Stimulated activated CD4-positive, alpha-beta T cell treated with anti-CD3 and anti-CD28 coated beads, Interleukin-12 subunit alpha, Interleukin-12 subunit beta, amount 100 ng/mL, for 4 hours (primary cell): ENCODE measurements at regions not wholly inside any gene's neighbourhood (a gene's known extent, or its start where the extent isn't known, plus 50 kb on each side); places are given as distances from the start of the nearest gene placed in this dataset.
"Not testable (repeated sequence)": the region's sequence is repeated elsewhere in the genome, so short reads cannot be mapped to it uniquely, and the experiment has no call there.

Experiments
- DNase-seq: peaks from one replicate; pipeline ENCODE4 v3.0.0-alpha.2; 2020

DNA sequence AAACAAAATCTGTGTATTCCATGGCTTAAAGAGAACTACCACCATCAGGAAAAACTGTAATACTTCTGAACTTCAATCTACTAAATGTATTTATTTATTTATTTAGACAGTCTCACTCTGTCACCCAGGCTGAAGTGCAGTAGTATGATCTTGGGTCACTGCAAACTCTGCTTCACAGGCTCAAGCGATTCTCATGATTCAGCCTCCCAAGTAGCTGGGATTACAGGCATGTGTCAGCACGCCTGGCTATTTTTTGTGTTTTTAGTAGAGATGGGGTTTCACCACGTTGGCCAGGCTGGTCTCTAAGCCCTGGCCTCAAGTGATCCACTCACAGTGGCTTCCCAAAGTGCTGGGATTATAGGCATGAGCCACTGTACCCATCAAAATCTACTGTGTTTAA, 202.3 kb upstream of the POU1F1 start:
- no peak for DNase-seq

DNA sequence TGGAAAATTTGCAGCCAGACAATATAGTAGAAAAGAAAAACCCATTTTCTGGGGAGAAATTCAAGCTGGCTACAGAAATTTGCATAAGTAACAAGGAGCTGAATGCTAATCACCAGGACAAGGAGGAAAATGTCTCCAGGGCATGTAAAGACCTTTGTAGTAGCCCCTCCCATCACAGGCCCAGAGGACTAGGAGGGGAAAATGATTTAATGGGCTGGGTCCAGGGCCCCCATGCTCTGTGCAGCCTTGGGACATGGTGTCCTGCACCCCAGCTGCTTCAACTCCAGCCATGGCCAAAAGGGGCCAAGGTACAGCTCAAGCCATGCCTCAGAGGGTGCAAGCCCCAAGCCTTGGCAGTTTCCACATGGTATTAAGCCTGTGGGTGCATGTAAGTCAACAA, 197.6 kb upstream of the POU1F1 start:
- DNase-seq, result no peak

DNA sequence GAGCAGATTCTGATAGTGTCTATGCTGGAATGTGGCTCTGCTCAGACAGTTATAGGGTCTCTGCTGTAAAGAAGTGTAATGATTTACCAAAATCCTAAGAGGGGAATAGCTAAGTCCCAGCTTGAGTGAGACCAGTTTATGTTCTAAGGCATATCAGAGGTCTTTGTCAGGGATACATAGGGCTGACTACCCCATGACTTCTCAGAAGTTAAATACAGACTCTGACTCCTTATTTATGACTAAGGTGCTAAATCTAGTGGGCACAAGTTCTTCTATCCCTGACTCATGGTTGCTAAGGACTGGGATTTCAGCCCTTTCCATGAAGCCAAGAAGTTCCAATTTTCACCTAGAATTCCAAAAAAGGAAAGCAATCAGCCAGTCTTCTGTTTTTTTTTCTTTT, 192.6 kb upstream of the POU1F1 start:
- no peak for DNase-seq

DNA sequence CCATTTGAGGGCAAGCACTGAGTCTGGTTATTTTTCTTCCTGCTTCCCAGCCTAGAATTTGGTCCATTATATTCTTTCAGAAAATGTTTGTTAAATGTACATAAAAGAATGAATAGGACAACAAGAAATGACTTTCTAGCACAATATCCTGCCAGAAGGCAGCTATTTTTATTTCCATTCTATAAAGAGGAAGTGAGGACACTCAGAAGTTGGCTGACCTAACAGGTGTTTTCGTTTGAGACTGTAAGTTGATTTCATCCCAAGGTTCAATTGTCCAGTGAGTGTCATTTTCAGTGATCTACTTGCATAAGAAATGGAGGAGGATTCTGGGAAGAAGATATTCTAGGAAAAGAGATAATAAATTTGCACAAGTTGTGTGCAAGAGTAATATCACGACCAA, 191.9 kb upstream of the POU1F1 start:
- DNase-seq, result no peak

DNA sequence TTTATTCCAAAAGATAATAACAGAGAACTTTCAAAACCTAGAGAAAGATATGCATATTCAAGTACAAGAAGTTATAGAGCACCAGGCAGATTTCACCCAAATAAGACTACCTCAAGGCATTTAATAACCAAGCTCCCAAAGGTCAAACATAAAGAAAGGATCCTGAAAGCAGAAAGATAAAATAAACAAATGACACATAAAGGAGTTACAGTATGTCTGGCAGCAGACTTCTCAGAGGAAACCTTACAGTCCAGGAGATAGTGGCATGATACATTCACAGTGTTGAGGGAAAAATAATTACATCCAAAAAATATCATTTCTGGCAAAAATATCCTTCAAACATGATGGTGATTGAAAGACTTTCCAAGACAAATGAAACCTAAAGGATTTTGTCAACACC, 185.8 kb upstream of the POU1F1 start:
- DNase-seq, result no peak

DNA sequence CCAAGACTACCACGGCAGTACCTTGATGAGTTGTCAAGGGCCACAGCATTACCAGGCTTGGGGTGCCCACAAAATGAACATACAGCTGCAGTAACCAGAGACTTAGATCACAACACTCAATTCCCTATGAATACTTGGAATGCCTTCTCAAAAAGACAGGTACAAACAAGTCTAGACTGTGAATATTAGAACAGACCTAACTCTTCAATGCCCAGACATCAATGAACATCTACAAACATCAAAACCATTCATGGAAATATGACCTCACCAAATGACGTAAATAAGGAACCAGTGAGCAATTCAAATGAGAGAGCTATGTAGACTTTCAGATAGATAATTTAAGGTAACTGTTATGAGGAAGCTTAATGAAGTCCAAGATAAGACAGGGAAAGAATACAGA, 185.1 kb upstream of the POU1F1 start:
- DNase-seq, result no peak

- no peak for DNase-seq
These were observed 184.7 kb upstream of the POU1F1 start for GRCh38 chr3:87461036-87461435.

DNA sequence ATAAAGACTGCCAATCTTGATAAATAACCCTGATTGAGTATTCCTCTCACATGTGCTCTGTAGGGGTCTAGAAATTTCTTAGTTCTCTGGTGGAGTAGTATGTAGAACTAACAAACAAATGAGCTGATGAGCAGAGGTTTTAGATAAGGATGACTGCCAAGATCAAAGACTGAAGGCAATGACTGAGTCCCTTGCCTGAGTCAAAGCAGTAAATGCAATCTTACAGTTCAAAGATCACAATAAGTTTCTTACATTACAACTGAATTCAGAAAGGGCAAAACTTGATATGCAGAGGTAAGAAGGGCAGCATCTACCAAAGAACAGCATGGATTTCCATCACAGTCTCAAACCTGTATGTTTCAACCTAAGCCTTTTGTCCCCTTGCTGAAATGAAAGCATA, 172.2 kb upstream of the POU1F1 start:
- no peak for DNase-seq

- no peak for DNase-seq
These were observed 170.5 kb upstream of the POU1F1 start for GRCh38 chr3:87446849-87447387.

- DNase-seq, result no peak
These were observed 166.1 kb upstream of the POU1F1 start for GRCh38 chr3:87442470-87442869.

- DNase-seq, result no peak
These were observed 161.4 kb upstream of the POU1F1 start for GRCh38 chr3:87437765-87438164.

- no peak for DNase-seq
These were observed 160.6 kb upstream of the POU1F1 start for GRCh38 chr3:87436781-87437543.

DNA sequence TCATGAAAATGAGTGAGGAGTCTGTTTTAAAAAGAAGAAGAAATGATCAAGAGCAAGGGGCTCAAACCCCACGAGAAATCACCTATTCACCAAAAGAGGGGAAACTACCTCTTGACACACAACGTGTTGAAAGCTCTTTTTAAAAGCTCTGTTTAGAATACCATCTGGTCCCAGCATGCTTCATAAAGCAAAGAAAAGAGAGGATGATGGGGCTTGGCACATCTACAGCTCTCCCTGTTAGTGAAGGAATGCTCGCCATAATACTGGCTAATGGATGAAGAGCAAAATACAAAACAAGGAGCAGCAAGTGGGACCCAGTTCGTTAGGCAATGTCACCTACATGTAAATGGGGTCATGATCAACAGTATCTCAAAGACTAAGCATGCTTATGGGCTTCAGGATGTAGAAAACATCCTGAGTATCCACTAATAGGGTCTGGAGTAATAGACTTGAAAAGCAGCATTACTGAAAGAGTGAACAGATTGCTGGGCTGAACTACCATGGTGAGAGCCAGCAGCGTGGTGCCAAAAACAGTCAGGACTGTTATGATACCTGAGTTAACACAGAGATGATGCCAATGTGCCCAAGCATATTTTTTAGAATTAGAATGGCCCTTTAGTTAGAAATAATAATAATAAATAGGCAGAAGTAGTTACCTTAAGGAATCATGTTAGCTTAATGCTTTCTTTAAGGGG, 159.7 kb upstream of the POU1F1 start:
- no peak for DNase-seq

GRCh38 chr3:87433445-87433844, 157.1 kb upstream of the POU1F1 start:
- DNase-seq, result not testable (repeated sequence)

GRCh38 chr3:87426918-87427317, 150.5 kb upstream of the POU1F1 start:
- DNase-seq, result no peak

DNA sequence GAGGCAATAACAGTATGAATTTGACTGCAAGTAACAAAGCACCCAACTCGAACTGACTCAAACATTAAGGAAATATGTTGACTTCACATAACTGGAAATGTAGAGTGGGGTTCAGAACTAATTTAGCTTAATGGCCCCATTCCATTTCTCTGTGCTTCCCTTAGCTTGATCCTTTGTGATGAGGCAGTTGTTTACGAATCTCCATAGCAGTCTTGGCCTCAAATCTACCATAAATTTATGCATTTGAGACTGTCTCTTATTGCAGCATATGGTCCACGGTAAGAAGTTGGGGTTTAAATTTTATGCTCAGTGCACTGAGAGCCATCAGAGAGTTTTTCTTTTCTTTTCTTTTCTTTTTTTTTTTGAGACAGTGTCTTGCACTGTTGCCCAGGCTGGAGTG, 148.7 kb upstream of the POU1F1 start:
- DNase-seq, result no peak

- DNase-seq, result no peak
These were observed 147.0 kb upstream of the POU1F1 start for GRCh38 chr3:87423336-87423735.

- DNase-seq, result no peak
These were observed 145.9 kb upstream of the POU1F1 start for GRCh38 chr3:87422333-87422732.

- no peak for DNase-seq
These were observed 143.8 kb upstream of the POU1F1 start for GRCh38 chr3:87420171-87420570.

DNA sequence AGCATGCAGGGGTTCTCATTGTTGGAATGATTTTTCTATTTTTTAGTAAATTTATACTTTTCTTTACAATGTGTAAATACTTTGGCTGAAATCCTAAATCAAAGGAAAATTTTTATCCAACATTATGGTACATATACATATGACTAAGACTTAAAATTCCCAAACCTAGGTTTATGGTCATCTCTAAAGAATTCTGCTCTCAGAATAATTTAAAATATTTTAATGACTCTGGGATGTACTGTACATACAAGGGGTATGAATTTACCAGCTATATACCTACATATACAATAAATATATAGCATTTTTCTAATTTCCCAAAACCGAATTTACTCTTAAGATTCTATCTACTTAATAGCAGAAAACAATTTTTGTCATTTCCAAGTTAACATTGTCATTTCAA, 137.9 kb upstream of the POU1F1 start:
- no peak for DNase-seq

DNA sequence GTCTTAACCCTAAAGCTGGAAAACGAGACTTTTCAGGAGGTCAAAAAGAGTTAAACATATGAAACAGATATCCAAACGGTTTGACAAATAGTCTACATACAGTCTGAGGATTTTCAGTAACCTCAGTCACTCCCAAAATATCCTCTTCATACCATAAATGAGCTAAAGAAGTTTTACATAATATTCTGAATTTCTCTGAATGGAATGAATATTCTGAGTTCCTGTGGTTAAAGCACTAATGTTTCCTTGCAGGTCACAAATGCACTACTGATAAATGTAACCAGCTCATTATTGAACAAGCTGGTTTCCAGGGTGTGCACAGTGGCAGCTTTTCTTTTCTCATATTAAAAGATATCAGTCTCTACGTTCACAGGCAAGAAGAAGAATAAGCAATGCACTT, 137.4 kb upstream of the POU1F1 start:
- DNase-seq, result no peak

- no peak for DNase-seq
These were observed 133.7 kb upstream of the POU1F1 start for GRCh38 chr3:87410110-87410509.

DNA sequence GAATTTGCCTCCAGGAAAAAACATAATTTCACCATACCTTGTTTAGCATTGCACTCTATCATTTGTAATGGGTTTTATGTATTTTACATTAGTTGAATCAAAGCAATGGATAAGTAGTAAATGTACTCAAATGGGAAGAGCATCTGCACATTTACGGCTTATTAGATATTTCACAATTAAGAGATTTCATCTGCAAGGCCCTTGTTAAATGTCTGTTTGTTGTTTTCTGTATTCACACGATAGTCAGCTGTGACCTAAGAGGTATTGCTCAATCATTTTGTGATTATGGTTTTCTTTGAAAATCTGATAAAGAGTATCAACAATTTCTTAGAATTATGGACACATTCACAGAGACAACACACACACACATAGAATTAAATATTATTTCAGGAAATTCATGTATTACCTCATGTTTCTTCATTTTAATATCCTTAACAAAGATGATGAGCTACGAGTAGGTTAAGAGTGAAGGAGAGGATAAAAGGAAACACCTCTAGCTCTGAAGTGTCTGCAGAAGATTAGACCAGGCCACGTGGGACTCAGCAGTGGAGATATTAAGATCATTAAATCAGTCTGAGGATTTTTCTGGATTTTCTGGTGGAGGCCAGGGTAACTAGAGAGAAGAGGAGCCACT, 121.9 kb upstream of the POU1F1 start:
- DNase-seq, result no peak

GRCh38 chr3:87397211-87397610, 120.8 kb upstream of the POU1F1 start:
- DNase-seq, result no peak
